ENCODE measurements at regions not wholly inside any gene's neighbourhood (a gene's known extent, or its start where the extent isn't known, plus 50 kb on each side); places are given as distances from the start of the nearest gene placed in this dataset.
"Not testable (repeated sequence)": the region's sequence is repeated elsewhere in the genome, so short reads cannot be mapped to it uniquely, and the experiment has no call there.

DNA sequence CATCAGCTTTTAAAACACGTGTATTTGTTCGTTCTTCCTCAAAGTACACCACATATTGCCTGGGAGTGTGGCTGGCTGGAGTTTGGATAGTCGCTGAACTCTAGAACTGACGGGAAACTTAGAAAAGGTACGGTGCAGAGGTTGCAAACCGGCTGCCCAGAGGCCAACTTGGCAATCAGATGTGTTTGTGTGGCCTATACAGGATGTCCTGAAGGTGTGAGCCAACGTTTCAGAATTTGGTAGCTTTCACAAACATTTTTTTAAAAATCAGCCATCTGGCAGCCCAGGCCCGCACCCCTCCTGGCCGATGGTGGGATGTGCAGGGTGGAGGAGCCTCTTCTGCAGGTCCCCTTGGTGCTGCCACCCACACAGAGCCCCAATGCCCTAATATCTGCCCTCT is 73.6 kb upstream of the SLC25A33 start:
- DNase-seq (ENCODE audit: low read depth in 2 of 3, low spot score in 2 of 3) = no peak

DNA sequence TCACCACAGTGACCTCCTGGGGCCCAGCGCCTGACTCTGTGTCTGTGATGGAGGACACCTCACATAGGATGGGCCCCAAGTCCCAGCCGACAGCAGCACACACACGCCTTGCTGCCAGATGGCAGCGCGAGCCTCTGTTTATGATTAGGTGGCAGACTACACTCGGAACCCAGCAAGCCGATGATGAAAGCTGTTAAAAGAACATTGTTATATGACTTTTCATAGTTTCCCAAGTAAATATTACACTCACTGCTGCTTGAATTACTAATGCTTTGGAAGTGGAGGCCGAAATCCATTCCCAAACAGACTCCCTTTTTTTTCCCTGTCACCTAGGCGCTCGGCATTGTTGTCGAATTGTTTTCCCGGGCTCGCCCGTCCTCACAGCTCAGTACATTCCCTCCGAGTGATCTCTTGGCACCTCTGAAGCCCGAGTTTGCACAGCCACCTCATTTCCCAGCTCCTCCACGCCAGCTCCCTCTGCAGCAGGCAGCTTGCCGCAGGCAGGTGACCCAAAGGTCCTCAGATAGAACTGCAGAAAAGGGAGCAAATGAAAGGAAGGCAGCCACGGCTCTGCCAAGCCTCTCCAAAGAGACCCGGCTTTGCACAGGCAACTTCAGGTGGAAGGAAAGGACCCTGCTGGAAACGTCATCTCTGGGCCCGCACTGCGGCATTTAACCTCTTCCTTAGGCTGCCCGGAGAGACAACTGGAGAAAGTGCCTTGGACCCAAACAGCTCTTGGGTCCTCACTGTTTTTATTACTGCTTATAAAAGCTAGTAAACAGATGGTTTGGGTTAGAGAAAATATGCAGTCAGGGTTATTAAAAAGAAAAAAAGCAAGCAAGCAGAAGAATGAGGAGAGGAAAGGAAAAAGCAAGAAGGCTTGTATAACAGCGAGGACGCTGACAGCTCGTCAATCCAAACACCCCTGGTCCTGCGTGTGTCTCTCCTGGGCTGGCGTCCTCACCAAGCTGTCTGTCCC is 72.2 kb upstream of the SLC25A33 start:
- no peak for DNase-seq (ENCODE audit: low read depth in 2 of 3, low spot score in 2 of 3)

DNA sequence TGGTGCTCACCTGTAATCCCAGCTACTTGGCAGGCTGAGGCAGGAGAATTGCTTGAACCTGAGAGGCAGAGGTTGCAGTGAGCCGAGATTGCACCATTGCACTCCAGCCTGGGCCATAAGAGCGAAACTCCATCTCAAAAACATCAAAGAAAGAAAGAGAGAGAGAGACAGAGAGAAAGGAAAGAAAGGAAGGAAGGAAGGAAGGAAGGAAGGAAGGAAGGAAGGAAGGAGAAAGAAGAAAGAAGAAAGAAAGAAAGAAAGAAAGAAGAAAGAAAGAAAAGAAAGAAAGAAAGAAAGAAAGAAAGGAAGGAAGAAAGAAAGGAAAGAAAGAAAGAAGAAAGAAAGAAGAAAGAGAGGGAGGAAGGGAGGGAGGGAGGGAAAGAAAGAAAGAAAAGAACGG is 69.4 kb upstream of the SLC25A33 start:
- DNase-seq (ENCODE audit: low read depth in 2 of 3, low spot score in 2 of 3) = not testable (repeated sequence)

DNA sequence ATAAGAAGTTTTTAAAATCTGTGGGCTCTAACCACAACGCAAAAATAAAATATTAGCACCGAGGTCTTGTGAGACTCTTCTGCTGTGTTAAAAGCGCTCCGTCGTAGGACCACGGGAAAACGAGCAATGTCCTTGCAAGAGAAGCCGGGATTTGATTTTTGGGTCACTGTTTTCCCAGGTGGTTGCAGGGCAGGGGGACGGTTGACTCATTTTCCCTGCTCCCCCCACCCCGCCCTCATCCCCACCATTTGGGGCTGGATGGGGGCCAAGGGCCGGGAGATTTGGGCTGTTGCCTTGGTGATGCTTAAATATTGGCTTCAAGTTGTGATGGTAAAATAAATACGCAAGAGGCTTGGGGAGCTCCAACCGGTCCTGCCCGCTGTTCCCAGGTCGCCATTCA is 67.6 kb upstream of the SLC25A33 start:
- DNase-seq (ENCODE audit: low read depth in 2 of 3, low spot score in 2 of 3) = no peak

DNA sequence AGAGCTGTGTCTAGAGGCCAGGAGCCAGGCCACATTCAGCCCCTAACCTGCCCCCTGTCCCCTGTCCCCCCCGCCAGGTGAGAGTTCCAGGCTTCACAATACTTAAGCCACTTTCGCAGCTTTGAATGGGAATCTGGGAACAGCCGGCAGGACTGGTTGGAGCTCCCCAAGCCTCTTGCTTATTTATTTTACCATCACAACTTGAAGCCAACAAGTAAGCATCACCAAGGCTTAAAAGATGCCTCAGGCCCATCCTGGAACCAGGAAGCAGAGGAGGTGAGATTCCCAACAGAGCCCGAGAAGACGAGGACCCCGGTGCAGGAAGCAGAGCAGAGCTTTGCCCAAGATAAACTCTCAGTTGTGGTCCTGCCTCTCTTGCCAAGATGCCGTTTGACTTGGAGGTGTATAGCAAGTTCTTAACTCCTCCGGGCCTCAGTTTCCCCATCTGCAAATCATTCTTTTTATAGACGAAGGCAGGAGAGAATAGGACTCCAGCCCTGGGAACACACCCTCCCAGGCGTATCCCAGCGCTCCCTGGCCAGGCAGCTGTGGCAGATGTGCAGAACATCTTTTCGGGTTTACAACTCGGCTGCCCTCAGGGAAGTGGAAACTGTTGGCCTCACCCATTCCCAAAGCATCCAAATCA is 66.8 kb upstream of the SLC25A33 start:
- no peak for DNase-seq (ENCODE audit: low read depth in 2 of 3, low spot score in 2 of 3)

DNA sequence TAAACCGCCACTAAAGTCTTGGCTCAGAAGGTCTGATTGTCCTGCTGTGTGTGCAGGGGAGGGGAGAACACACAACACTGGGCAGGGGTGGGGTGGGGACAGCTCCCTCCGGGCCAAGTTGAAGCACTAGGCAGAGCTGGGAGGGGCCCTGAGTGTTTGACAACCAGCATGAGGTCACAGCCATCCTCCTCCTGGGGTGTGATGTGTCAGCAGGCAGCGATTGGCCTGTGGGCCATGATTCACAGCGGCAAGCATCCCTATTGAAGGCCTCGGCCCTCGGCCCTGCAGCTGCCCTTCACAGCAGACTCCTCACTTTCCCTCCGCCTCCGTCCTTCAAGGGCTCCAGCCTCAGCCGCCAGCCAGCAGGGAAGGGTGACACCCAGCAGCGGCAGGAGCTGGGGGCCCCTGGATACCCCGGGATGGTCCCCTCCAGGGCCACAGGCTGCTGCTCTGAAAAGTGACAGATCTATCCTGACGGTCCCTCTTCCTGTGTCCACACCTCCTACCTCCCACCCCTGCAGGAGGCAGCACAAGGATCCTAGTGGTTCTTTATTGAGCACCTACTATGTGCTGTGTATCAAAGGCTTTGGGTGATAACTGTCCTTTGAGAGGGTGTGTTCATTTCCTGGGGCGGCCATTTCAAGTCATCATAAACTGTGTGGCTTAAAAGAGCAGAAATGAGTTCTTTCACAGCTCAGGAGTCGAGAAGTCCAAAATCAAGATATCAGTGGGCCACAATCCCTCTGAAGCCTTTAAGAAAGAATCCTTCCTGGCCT is 66.0 kb upstream of the SLC25A33 start:
- no peak for DNase-seq (ENCODE audit: low read depth in 2 of 3, low spot score in 2 of 3)

DNA sequence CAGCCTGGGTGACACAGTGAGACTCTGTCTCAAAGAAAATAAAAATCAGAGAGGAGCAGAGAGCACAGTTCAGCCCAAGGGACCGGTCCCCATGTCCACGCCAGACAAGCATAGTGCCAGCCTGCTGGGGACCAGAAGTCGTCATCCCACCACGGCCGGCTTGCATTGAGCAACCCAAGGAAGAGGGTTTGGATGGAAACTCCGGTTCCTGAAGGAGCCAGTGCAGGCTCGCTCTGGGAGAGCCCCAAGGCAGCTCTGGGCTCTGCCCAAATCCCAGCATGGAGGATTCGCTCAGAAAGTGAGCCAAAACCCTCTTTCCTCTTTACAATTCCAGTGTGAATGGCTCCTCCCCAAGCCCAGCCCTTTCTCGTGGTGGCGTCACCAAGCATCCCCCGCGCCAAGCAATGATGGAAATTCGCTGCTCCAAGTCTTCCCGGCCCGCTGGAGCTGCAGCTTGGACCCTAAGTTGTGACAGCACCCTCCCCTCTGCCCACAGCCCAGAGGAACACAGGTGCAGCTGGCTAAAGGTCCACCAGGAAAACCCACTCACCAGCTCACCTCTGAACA is 64.1 kb upstream of the SLC25A33 start:
- DNase-seq (ENCODE audit: low read depth in 2 of 3, low spot score in 2 of 3) = no peak

DNA sequence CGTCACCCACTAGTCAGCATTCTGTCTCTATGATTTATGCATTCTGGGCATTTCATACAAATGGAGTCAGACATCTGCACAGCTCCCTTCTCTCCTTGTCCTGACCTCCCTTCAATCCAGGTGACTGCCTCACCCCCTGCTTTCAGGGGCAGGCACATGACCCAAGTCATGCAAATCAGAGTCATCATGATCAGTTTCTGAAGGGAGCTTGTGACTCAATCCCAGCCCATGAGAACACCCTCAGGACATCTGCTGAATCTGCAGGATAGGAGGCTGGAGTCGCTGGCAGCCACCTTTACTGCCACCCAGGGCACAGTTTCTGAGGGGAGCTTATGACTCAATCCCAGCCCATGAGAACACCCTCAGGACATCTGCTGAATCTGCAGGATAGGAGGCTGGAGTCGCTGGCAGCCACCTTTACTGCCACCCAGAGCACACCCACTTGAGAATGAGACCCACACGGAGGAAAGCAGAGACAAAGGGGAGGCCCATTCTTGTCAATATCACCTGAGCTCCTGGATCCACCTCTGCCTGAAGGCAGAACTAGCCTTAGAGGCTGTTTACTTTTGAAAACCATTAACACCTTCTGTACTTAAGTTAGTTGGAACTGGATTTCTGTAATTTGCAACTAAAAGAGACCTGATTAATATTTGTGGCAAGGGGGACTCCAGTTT is 62.3 kb upstream of the SLC25A33 start:
- DNase-seq (ENCODE audit: low read depth in 2 of 3, low spot score in 2 of 3) = no peak

DNA sequence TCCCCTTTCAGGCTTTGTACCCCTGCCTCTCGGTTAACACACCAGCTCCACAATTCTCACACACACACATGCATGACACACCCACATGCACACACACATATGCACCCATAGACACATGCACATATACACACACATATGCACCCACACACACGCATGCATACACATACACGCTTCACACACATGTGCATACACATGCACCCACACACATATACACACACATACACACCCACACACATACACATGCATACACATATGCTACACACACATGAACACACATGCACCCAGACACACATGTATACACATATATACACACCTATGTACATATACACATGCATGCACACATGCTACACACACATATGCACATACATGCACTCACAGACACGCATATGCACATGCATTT is 61.7 kb upstream of the SLC25A33 start:
- no peak for DNase-seq (ENCODE audit: low read depth in 2 of 3, low spot score in 2 of 3)

DNA sequence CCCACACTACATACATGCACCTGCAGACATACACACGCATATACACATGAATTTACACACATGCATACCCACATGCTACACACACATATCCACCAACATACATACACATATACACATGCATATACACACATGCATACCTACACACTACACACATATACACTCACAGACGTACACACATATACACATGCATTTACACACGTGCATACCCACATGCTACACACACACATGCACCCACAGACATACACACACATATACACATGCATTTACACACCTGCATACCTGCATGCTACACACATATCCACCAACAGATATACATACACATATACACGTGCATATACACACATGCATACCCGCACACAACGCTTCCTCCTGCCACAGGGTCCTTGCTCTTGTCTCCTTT is 61.2 kb upstream of the SLC25A33 start:
- DNase-seq (ENCODE audit: low read depth in 2 of 3, low spot score in 2 of 3) = no peak

DNA sequence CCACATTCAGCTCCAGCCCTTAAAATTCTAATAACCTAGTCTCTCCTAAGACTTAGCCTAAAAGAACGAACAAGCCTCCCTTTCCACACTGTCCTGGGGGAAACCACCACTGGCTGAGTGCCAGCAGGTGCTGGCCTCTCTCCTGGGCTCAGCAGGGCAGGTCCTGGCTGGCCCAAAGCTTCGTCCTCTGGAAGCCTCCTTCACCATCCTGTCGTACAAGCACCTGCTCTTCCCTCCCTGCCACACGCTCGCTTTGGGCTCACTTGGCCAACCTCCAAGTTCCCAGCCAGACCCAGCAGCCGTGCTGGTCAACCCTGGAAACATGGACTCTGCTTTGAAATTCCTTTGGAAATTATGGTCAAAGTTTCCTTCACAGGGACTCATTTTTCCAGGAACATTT is 58.2 kb upstream of the SLC25A33 start:
- DNase-seq (ENCODE audit: low read depth in 2 of 3, low spot score in 2 of 3) = no peak

DNA sequence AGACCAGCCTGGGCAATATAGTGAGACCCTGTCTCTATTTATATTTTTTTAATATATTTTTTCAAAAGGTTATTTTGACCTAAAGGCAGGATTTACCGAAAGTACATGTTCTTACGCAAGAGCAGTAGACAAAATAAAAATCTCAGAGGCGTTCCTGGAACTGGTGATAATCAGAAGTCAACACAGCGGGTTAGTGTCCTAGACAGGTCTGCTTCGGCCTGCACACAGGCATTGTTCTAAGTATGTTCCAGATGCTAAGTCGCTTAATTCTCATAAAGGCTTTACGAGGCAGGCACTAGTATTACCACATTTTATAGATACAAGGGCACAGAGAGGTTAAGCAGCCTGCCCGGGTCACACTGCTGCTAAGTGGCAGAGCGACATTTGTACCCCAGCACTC is 56.9 kb upstream of the SLC25A33 start:
- no peak for DNase-seq (ENCODE audit: low read depth in 2 of 3, low spot score in 2 of 3)

DNA sequence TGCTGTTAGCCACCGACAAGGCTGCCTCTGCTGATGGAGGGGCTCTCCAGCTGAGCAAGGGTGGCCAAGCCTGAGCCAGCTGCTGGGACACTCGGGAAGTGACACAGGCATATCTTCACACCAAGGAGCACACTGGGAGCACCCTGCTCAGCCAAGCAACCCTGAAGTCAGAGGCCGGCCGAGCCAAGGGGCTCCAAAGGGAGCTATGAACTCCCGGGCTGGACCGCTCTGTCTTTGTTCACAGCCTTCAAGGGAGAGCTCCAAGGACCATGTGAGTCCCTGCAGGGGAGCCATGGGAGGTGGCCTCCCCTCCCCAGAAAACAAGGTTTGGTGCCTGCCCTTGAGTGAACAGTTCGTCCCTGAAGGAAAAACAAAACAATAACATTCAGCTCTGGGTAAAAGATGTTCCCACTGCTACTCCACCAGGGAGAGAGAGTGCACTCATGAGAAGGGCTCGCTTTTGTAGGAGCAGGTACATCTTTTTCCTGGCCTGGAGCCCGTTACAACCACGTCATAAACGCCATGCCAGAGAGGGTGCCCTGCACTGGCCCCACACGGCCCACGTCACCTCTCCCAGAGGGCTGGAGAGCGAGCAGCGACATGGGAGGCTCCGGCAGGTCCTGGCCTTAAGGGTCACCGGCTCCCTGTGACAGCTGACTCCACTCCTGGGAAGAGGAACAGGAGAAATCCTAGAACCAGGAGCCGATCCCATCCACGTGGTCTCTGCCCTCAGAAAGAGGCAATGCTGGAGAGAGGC is 56.3 kb upstream of the SLC25A33 start:
- DNase-seq (ENCODE audit: low read depth in 2 of 3, low spot score in 2 of 3) = no peak

DNA sequence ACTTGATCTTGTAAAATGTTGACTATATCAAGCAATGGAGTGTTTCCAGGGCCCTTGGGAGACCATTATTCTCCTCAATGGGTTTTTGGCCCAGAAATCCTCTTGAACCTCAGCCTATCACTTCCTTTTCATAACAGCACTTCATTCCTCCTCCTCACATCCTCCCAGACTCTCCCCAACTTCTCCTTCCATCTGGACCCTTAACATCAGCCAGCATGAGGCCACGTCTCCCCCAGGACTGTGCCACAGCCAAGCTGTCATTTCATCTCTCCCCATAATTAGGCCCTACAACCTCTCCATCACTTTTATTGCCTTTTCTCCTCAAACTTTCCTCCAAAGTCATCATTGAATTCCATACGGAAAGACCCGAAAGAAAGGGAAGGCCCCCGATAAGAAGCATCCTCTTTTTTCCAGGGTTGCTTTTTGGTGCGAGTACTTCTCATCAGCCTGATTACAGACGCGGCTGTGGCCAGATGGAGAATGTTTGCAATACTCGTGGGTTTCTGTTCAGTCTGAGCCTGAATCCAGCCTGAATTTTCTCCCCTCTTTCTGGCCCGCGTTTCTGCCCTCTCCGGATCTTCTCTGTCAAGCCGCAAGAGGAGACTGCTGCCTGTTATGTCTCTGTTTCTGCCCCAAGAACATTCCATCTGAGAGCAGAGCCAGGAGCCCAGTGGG is 52.7 kb upstream of the SLC25A33 start:
- DNase-seq (ENCODE audit: low read depth in 2 of 3, low spot score in 2 of 3) = no peak
